ENCODE measurements at regions not wholly inside any gene's neighbourhood (a gene's known extent, or its start where the extent isn't known, plus 50 kb on each side); places are given as distances from the start of the nearest gene placed in this dataset.

DNA sequence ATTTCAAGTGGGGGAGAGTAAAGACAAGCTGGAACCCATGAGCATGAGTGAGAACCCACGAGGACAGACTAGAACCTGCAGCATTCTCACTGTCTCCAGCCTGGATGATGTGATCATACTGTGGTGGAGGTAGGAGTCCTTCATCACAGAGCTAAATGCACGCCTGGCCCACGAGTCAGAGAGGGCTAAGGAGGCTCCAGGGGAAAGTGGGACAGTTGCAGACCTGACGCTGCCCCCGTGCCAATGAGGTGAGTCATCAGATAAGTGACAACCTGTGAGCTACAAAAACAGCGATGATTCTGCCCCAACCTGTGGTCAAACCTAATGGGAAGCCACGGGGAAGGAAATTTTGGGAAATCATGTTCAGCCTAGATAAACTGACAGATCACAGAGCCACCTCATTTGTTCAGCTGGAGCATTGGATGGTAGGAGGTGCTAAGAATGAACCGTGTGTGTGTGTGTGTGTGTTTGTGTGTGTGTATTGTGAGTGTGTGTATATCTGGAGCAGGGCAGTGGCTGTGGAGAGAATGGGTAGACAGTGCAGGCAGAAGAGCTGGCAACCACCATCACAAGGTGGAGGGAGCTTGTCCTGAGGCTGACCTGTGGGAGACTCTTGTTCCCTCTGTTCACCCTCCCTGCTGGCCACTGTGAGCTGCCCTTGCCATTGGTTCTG, 131.8 kb downstream of the UTP18 start:
- TF ChIP-seq, protein P1, sequence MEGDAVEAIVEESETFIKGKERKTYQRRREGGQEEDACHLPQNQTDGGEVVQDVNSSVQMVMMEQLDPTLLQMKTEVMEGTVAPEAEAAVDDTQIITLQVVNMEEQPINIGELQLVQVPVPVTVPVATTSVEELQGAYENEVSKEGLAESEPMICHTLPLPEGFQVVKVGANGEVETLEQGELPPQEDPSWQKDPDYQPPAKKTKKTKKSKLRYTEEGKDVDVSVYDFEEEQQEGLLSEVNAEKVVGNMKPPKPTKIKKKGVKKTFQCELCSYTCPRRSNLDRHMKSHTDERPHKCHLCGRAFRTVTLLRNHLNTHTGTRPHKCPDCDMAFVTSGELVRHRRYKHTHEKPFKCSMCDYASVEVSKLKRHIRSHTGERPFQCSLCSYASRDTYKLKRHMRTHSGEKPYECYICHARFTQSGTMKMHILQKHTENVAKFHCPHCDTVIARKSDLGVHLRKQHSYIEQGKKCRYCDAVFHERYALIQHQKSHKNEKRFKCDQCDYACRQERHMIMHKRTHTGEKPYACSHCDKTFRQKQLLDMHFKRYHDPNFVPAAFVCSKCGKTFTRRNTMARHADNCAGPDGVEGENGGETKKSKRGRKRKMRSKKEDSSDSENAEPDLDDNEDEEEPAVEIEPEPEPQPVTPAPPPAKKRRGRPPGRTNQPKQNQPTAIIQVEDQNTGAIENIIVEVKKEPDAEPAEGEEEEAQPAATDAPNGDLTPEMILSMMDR (conservative IDR thresholded peaks at IDR 0.05): no peak
- no peak for TF ChIP-seq ZFX (IDR thresholded peaks at IDR 0.05)
